RWPE1 (cell line): ENCODE measurements at regions not wholly inside any gene's neighbourhood (a gene's known extent, or its start where the extent isn't known, plus 50 kb on each side); places are given as distances from the start of the nearest gene placed in this dataset.
"Not testable (repeated sequence)": the region's sequence is repeated elsewhere in the genome, so short reads cannot be mapped to it uniquely, and the experiment has no call there.

ENCODE experiments used
- CTCF ChIA-PET: fragments of 350-600 bp; sonication (Branson Sonifier 250); formaldehyde crosslinking; extraction: SDS; loops from one replicate; lab custom pipeline; 2021; lab: Yijun Ruan, JAX
- POLR2A ChIA-PET: fragments of 400-600 bp; formaldehyde crosslinking; extraction: SDS; loops from one replicate; lab custom pipeline; 2020; ENCODE audit warnings: antibody characterized with exemption; ENCODE audit not compliant: low non-redundant PET; lab: Yijun Ruan, JAX
- DNase-seq: peaks from one replicate; pipeline ENCODE4 v3.0.0; 2012; ENCODE audit warnings: low spot score
- H3K27ac ChIP-seq: fragments of 450-650 bp; 2 replicates; pipeline ENCODE4 v1.5.1; 2017
- TF ChIP-seq, protein P1 (sequence below): fragments of 450-650 bp; conservative IDR thresholded peaks from 2 replicates; pipeline ENCODE4 v1.5.1; 2017; ENCODE audit warnings: low read depth, mild to moderate bottlenecking

DNA sequence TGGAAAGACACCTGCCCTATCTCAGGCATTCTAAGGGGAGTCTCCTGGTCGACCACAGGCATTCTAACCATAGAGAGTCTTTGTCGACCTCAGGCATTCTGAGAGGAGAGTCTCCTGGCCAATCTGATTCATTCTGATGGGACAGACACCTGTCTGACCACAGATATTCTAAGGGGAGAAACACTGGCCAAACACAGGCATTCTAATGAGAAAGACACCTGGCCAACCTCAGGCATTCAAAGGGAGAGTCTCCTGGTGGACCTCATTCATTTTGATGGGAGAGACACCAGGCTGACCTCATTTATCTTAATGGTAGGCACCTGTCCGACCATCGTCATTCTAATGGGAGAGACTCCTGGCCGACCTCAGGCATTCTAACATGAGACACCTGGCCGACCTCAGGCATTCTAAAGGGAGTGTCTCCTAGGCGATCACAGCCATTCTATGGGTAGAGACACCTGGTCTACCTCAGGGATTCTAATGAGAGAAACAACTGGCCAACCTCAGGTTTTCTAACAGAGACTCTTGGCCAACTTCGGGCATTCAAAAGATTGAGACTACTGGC lies 1351.5 kb downstream of the UQCRFS1 start:
- ChIA-PET CTCF (no interaction called here), POLR2A (no interaction called here)
- TF ChIP-seq, protein P1, sequence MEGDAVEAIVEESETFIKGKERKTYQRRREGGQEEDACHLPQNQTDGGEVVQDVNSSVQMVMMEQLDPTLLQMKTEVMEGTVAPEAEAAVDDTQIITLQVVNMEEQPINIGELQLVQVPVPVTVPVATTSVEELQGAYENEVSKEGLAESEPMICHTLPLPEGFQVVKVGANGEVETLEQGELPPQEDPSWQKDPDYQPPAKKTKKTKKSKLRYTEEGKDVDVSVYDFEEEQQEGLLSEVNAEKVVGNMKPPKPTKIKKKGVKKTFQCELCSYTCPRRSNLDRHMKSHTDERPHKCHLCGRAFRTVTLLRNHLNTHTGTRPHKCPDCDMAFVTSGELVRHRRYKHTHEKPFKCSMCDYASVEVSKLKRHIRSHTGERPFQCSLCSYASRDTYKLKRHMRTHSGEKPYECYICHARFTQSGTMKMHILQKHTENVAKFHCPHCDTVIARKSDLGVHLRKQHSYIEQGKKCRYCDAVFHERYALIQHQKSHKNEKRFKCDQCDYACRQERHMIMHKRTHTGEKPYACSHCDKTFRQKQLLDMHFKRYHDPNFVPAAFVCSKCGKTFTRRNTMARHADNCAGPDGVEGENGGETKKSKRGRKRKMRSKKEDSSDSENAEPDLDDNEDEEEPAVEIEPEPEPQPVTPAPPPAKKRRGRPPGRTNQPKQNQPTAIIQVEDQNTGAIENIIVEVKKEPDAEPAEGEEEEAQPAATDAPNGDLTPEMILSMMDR: no peak

DNA sequence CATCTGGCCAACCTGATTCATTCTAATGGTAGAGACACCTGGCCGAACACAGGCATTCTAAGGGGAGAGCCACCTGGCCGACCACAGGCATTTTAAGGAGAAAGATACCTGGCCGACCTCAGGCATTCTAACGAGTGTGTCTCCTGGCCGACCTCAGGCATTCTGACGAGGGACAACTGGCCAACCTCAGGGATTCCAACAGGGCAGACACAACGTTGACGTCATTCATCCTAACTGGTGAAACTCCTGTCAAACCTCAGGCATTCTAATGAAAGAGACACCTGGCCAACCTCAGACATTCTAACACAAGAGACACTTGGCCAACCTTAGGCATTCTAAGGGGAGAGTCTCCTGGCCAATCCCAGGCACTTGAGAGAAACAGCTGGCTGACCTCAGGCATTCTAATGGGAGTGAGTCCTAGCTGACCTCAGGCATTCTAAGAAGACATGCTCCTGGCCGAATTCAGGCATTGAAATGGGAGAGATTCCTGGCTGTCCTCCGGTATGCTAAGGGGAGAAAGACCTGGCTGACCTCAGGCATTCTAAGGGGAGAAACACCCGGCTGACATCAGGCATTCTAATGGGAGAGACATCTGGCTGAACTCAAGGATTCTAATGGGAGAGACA lies 1352.5 kb downstream of the UQCRFS1 start:
- TF ChIP-seq, protein P1: no peak

More for the DNA sequence above, 1351.5 kb downstream of the UQCRFS1 start:
- H3K27ac ChIP-seq: no peak overlapping the region
- DNase-seq: no peak

DNA sequence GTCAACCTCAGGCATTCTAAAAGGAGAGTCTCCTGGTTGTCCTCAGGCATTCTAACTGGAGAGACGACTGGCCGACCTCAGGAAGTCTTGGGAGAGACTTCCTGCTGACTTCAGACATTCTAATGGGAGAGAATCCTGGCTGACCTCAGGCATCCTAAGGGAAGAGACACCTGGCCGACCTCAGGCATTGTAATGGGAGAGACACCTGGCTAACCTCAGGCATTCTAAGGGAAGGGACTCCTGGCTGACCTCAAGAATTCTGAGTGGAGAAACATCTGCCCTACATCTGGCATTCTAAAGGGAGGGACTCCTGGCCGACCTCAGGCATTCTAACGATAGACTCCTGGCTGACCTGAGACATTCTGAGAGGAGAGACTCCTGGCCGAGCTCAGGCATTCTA lies 1353.3 kb downstream of the UQCRFS1 start:
- TF ChIP-seq, protein P1: no peak
- CTCF ChIA-PET: no interaction called here

More for the DNA sequence above, 1352.5 kb downstream of the UQCRFS1 start:
- ChIA-PET CTCF (no interaction called here), POLR2A (no interaction called here)
- no peak overlapping the region for H3K27ac ChIP-seq
- DNase-seq: no peak

DNA sequence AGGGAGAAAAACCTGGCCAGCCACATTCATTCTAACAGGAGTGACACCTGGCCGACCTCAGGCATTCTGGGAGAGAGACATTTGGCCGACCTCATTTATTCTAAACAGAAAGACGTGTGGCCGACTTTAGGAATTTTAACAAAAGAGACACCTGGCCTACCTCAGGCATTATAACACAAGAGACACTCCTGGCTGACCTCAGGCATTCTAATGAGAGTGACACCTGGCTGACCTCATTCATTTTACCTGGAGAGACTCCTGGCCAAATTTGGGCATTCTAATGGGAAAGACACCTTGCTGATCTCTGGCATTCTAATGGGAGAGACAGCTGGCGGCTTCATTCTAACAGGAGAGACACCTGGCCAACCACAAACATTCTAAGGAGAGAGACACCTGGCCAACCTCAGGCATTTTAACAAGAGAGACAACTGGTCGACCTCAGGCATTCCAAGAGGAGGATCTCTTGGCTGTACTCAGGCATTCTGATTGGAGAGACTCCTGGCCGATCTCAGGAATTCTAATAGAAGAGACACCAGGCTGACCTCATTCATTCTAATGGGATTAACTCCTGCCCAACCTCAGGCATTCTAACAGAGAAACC lies 1353.9 kb downstream of the UQCRFS1 start:
- TF ChIP-seq, protein P1: no peak
- ChIA-PET CTCF (no interaction called here), POLR2A (no interaction called here)
- no peak overlapping the region for H3K27ac ChIP-seq
- no peak for DNase-seq

More for the DNA sequence above, 1353.3 kb downstream of the UQCRFS1 start:
- POLR2A ChIA-PET: no interaction called here
- H3K27ac ChIP-seq: no peak overlapping the region
- DNase-seq: no peak

DNA sequence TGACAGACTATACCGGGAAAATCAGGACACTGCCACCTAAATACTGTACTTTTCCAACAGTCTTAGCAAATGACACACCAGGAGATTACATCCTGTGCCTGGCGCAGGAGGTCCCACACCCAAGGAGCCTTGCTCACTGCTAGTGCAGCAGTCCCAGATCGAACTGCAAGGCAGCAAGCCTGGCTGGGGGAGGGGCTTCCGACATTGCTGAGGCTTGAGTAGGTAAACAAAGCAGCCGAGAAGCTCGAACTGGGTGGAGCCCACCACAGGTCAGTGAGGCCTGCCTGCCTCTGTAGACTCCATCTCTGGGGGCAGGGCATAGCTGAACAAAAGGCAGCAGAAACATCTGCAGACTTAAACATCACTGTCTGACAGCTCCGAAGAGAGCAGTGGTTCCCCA lies 1360.0 kb downstream of the UQCRFS1 start:
- POLR2A ChIA-PET, DNase-seq, CTCF ChIA-PET, H3K27ac ChIP-seq: not testable (repeated sequence)

DNA sequence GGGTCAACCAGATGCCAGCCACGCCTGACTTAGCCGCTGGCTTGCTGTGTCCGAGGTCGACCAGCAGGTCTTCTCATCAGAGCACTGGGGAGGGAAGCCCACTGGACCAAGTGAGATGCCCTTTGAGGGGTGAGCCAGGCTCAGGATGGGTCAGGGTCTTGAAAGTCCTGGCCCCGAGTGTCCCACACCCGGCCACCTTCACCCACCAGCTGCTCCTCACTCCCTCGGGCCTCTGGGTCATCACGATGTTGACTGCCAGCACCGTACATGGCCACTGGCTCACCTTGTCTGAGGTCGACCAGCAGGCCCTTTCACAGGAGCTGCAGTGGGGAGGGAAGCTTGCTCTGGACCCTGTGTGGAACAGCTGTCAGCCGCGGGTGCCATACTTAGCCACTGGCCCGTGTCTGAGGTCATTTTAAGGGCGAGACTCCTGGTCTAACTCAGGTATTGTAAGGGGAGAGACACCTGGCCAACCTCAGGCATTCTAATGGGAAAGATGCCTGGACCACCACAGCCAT lies 1361.3 kb downstream of the UQCRFS1 start:
- TF ChIP-seq, protein P1: no peak
- POLR2A ChIA-PET: no interaction called here
- CTCF ChIA-PET: no interaction called here
- no peak overlapping the region for H3K27ac ChIP-seq
- DNase-seq: no peak
